ENCODE measurements at regions not wholly inside any gene's neighbourhood (a gene's known extent, or its start where the extent isn't known, plus 50 kb on each side); places are given as distances from the start of the nearest gene placed in this dataset.
"Not testable (repeated sequence)": the region's sequence is repeated elsewhere in the genome, so short reads cannot be mapped to it uniquely, and the experiment has no call there.

DNA sequence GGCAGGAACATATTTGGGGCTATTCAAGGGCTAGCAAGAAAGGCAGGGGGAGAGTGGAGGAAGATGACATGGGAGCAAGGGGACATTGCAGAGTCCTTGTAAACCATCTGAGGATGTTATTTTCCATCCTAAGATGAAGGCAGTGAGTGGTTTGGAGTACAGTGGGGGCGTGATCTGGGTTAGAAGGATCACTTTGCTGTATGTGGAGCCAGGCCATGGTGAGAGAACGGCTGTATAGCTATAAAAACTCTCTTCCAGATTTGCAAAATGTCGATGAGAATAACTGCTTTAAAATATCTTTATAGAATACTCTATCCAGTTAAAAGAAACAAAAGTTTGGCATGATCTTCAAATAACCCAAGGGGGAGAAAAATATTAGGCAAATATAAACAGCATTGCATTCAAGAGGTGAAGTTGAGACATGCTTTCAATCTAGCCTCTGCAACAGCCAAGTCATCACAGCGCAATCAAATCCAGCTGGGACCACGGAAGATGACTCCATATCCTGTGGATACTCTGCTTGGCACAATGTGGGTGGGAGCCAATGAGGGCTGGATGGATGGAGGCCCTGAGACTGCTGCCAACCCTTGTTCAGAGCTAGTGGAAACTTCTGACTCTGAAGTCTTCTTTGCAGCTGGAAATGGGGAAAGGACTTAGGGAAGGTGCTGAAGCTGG is 111.5 kb upstream of the BASP1 start:
- Mint-ChIP-seq H3K27me3 (no peaks in the 10 kb centered on the region), H3K4me3 (no peak overlapping the region), H3K36me3 (ENCODE audit: low read depth) (no peaks in the 10 kb centered on the region), H3K27ac (no peak overlapping the region), H3K9me3 (no peaks in the 10 kb centered on the region), H3K4me1 (no peaks in the 10 kb centered on the region)
- POLR2A ChIA-PET: no interaction called here
- CTCF ChIA-PET: interaction anchor here (0.8 kb wide), 1 partner anchor 10 kb away, joined by 3 read pairs; no protein-coding TSS in a partner anchor
- DNase-seq: no peak

GRCh38 chr5:17106521-17106920 is 110.9 kb upstream of the BASP1 start:
- ChIA-PET CTCF (interaction anchor here (0.8 kb wide), 1 partner anchor 9 kb away, joined by 3 read pairs; no protein-coding TSS in a partner anchor), POLR2A (no interaction called here)
- Mint-ChIP-seq H3K27ac (no peak overlapping the region), H3K4me3 (no peak overlapping the region), H3K36me3 (ENCODE audit: low read depth) (no peaks in the 10 kb centered on the region), H3K27me3 (no peaks in the 10 kb centered on the region), H3K4me1 (no peaks in the 10 kb centered on the region), H3K9me3 (no peaks in the 10 kb centered on the region)
- no peak for DNase-seq

- H3K27ac Mint-ChIP-seq; H3K4me1 Mint-ChIP-seq; H3K4me3 Mint-ChIP-seq; POLR2A ChIA-PET; H3K36me3 Mint-ChIP-seq (ENCODE audit: low read depth); H3K27me3 Mint-ChIP-seq; H3K9me3 Mint-ChIP-seq; DNase-seq: not testable (repeated sequence)
- CTCF ChIA-PET: interaction anchor here (1.2 kb wide), 1 partner anchor 15 kb away, joined by 3 read pairs; no protein-coding TSS in a partner anchor
Observed at GRCh38 chr5:17112091-17112716, 105.2 kb upstream of the BASP1 start.

DNA sequence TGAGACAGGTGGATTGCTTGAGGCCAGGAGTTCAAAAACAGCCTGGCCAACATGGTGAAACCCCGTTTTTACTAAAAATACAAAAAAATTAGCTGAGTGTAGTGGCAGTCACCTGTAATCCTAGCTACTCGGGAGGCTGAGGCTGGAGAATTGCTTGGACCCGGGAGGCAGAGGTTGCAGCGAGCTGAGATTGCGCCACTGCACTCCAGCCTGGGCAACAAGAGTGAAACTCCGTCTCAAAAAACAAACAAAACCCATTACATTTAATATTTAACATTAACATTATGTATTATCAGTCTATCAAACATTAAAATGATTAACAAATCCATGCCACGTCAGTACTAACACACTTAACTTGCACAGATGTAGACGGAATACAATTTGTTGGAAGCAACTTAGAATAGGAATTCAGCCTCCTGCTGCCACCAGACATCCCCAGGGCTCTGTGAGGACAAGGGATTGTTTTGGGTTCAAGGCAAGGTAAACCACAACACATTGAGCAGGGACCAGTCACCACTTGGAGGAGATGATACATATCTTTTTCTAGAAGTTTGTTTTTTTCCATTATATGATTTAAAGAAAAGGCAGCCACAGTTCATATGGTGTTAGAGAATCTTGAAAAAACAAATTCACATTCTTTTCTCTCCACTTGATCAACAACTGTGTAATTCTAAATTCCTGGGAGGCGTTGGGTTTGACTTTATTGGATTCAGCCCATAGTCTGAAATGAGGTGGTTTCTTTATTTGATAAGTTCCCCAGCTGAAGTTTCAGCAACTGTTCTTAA is 104.1 kb upstream of the BASP1 start:
- POLR2A ChIA-PET: no interaction called here
- Mint-ChIP-seq H3K36me3 (ENCODE audit: low read depth) (no peaks in the 10 kb centered on the region), H3K27me3 (peaks cover 2% of the 10 kb centered on the region), H3K4me3 (no peak overlapping the region), H3K4me1 (no peaks in the 10 kb centered on the region), H3K9me3 (no peaks in the 10 kb centered on the region), H3K27ac (no peak overlapping the region)
- no peak for DNase-seq
- CTCF ChIA-PET: no interaction called here

DNA sequence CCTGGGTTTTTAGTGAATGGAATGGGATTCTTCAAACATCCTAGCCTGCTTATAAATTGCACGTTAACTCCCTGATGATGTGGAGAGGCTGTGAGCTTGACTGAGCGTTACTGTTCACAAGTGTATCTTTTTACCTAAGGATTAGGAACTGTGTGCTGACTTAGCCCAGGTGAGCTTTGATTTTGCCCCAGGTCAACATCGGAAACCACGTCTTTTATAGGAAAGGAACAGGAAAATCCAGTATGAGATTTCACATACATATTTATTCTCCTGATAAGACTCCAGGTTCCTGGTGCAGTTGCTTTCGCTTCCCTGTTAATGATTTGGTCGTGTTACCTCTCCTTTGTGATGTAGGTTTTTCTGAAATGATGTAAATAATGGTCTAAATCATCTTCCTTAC is 103.2 kb upstream of the BASP1 start:
- ChIA-PET CTCF (no interaction called here), POLR2A (no interaction called here)
- no peaks in the 10 kb centered on the region for H3K9me3 Mint-ChIP-seq
- no peak overlapping the region for H3K27ac Mint-ChIP-seq
- DNase-seq: no peak
- H3K4me3 Mint-ChIP-seq: no peak overlapping the region
- H3K4me1 Mint-ChIP-seq: peaks cover 5% of the 10 kb centered on the region
- H3K27me3 Mint-ChIP-seq: peaks cover 2% of the 10 kb centered on the region
- no peaks in the 10 kb centered on the region for H3K36me3 Mint-ChIP-seq (ENCODE audit: low read depth)

GRCh38 chr5:17114715-17115599 is 102.5 kb upstream of the BASP1 start:
- Mint-ChIP-seq H3K9me3 (no peaks in the 10 kb centered on the region), H3K36me3 (ENCODE audit: low read depth) (no peaks in the 10 kb centered on the region), H3K27me3 (peaks cover 2% of the 10 kb centered on the region), H3K27ac (no peak overlapping the region), H3K4me3 (no peak overlapping the region), H3K4me1 (peaks cover 5% of the 10 kb centered on the region)
- no peak for DNase-seq
- CTCF ChIA-PET: interaction anchor here (1.2 kb wide), 1 partner anchor 9 kb away, joined by 3 read pairs; no protein-coding TSS in a partner anchor
- POLR2A ChIA-PET: no interaction called here

DNA sequence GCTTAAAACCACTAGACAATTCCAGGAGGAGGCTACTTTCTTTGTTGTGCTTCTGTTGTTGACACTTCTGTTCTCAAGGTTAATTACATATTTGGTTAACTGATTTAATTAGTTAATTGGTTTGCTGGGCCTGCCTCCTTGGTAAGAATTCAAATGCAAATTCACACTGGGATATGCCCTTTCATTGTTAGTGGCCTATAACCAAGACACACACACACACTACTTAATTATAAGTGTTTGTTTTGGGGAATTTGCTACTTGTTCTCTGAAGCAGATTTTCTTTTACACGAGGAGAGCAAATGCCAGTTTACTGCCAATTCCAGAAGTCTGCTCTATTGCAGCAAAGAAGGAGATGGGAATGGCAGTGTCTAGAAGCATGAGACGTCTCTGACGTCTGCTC is 101.6 kb upstream of the BASP1 start:
- no peak overlapping the region for H3K4me3 Mint-ChIP-seq
- no peaks in the 10 kb centered on the region for H3K9me3 Mint-ChIP-seq
- peaks cover 5% of the 10 kb centered on the region for H3K4me1 Mint-ChIP-seq
- POLR2A ChIA-PET: no interaction called here
- H3K27me3 Mint-ChIP-seq: peaks cover 2% of the 10 kb centered on the region
- no peak overlapping the region for H3K27ac Mint-ChIP-seq
- CTCF ChIA-PET: interaction anchor here (1.2 kb wide), 1 partner anchor 10 kb away, joined by 3 read pairs; no protein-coding TSS in a partner anchor
- H3K36me3 Mint-ChIP-seq (ENCODE audit: low read depth): no peaks in the 10 kb centered on the region
- no peak for DNase-seq

GRCh38 chr5:17118631-17119030 is 98.8 kb upstream of the BASP1 start:
- CTCF ChIA-PET: interaction anchor here (0.7 kb wide), 1 partner anchor 838 kb away, joined by 3 read pairs; no protein-coding TSS in a partner anchor
- H3K4me3 Mint-ChIP-seq: no peak overlapping the region
- H3K36me3 Mint-ChIP-seq (ENCODE audit: low read depth): no peaks in the 10 kb centered on the region
- POLR2A ChIA-PET: no interaction called here
- no peak overlapping the region for H3K27ac Mint-ChIP-seq
- no peak for DNase-seq
- peaks cover 5% of the 10 kb centered on the region for H3K4me1 Mint-ChIP-seq
- no peaks in the 10 kb centered on the region for H3K9me3 Mint-ChIP-seq
- H3K27me3 Mint-ChIP-seq: peaks cover 2% of the 10 kb centered on the region

DNA sequence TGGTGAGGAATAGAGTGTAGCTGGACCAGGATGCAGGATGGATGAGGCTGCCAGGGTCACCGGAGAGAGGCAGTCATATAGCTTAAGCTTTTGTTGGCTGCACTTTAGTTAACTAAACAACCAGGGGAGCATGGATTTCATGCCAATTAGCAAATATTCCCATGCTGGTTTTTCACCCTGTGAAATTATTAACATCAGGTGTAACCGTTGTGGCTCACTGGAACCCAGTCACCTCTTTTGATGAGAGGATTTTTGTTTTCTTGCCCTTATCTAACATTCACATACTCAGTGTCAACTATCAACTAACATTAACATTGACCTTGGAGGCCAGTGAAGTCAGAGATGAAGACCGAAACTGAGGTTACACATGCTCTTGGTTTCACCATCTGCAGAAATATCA is 97.2 kb upstream of the BASP1 start:
- peaks cover 2% of the 10 kb centered on the region for H3K27me3 Mint-ChIP-seq
- ChIA-PET CTCF (interaction anchor here (0.6 kb wide), 1 partner anchor 1115 kb away, joined by 5 read pairs; no protein-coding TSS in a partner anchor), POLR2A (no interaction called here)
- H3K27ac Mint-ChIP-seq: no peak overlapping the region
- no peak for DNase-seq
- H3K4me1 Mint-ChIP-seq: peaks cover 5% of the 10 kb centered on the region
- no peaks in the 10 kb centered on the region for H3K36me3 Mint-ChIP-seq (ENCODE audit: low read depth)
- no peak overlapping the region for H3K4me3 Mint-ChIP-seq
- no peaks in the 10 kb centered on the region for H3K9me3 Mint-ChIP-seq

GRCh38 chr5:17121776-17122175 is 95.7 kb upstream of the BASP1 start:
- Mint-ChIP-seq H3K36me3 (ENCODE audit: low read depth) (no peaks in the 10 kb centered on the region), H3K9me3 (no peaks in the 10 kb centered on the region), H3K4me1 (peaks cover 5% of the 10 kb centered on the region), H3K27ac (no peak overlapping the region), H3K4me3 (no peak overlapping the region), H3K27me3 (peaks cover 2% of the 10 kb centered on the region)
- CTCF ChIA-PET: interaction anchor here (0.6 kb wide), 1 partner anchor 52 kb away, joined by 3 read pairs; no protein-coding TSS in a partner anchor
- DNase-seq: no peak
- POLR2A ChIA-PET: no interaction called here

- no peak overlapping the region for H3K4me3 Mint-ChIP-seq
- peaks cover 5% of the 10 kb centered on the region for H3K4me1 Mint-ChIP-seq
- ChIA-PET POLR2A (no interaction called here), CTCF (no interaction called here)
- H3K36me3 Mint-ChIP-seq (ENCODE audit: low read depth): no peaks in the 10 kb centered on the region
- H3K27ac Mint-ChIP-seq: no peak overlapping the region
- DNase-seq: no peak
- H3K27me3 Mint-ChIP-seq: no peaks in the 10 kb centered on the region
- no peaks in the 10 kb centered on the region for H3K9me3 Mint-ChIP-seq
Observed at GRCh38 chr5:17123010-17123409, 94.4 kb upstream of the BASP1 start.

- POLR2A ChIA-PET; H3K36me3 Mint-ChIP-seq (ENCODE audit: low read depth); H3K4me1 Mint-ChIP-seq; H3K4me3 Mint-ChIP-seq; DNase-seq; H3K27ac Mint-ChIP-seq; H3K9me3 Mint-ChIP-seq; CTCF ChIA-PET; H3K27me3 Mint-ChIP-seq: not testable (repeated sequence)
Observed at GRCh38 chr5:17123773-17124172, 93.7 kb upstream of the BASP1 start.
